Suprapubic skin (tissue), 4 donors: ENCODE measurements at regions not wholly inside any gene's neighbourhood (a gene's known extent, or its start where the extent isn't known, plus 50 kb on each side); places are given as distances from the start of the nearest gene placed in this dataset.

Source experiments
- EP300 ChIP-seq: sonication (generic); formaldehyde crosslinking; IDR thresholded peaks from one replicate; pipeline ENCODE4 v1.6.1; 2017; ENCODE audit warnings: antibody characterized with exemption
- POLR2AphosphoS5 ChIP-seq, 3 donors: sonication (generic); formaldehyde crosslinking; IDR thresholded peaks; one replicate each; pipeline ENCODE4 v1.6.1; 2017; ENCODE audit warnings: antibody characterized with exemption in 3 of 3
- TF ChIP-seq, protein P1 (sequence below), 2 donors: fragments of 200-600 bp in 1 of 2; fragments of 450-650 bp in 1 of 2; sonication (generic) in 1 of 2; IDR thresholded peaks; one replicate each; pipeline ENCODE4 v1.5.1; 2016 to 2019; ENCODE audit warnings: antibody characterized with exemption in 2 of 2, mild to moderate bottlenecking in 1 of 2, moderate library complexity in 1 of 2

DNA sequence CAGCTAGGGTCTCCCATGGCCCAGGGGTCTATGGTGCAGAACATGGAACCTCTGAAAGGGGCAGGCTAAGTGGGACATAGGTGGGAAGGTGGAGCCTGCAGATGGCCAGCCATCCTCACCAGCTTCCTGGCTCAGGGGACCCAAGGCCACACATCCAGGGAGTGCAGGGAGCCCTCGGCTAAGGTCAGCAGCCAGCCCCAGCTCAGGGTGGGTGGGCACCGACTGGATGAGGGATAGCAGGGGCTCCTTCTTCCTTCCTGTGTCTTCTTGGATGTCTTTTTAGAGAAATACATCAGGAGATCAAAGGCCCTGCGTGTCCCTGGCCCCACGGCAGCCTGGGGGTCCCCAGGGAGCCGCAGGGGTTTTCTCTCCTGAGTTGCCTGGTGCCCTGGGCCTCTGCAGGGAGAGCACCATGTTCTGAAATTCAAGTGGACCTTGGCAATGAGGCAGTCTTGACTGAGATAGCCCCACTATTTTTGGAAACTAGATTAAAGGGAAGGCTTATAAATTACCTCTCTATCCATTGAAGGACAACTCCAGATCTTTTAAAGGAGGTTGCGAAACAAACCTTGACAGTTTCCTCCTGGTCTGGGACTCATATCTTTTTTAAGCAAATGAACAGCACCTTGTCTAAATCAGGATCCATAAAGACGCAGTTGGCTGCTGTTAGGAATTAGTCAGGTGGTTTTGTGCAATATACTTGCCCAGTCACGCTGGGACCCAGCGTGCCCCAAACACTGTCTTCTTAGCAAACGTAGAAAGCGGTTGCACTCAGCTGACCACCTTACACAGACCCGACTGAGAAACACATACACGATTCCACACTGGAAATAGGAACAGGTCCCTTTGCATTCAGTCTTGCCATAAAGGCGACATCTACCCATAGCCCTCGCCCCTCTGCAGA is 242.3 kb downstream of the TOMM20 start:
- TF ChIP-seq, protein P1, sequence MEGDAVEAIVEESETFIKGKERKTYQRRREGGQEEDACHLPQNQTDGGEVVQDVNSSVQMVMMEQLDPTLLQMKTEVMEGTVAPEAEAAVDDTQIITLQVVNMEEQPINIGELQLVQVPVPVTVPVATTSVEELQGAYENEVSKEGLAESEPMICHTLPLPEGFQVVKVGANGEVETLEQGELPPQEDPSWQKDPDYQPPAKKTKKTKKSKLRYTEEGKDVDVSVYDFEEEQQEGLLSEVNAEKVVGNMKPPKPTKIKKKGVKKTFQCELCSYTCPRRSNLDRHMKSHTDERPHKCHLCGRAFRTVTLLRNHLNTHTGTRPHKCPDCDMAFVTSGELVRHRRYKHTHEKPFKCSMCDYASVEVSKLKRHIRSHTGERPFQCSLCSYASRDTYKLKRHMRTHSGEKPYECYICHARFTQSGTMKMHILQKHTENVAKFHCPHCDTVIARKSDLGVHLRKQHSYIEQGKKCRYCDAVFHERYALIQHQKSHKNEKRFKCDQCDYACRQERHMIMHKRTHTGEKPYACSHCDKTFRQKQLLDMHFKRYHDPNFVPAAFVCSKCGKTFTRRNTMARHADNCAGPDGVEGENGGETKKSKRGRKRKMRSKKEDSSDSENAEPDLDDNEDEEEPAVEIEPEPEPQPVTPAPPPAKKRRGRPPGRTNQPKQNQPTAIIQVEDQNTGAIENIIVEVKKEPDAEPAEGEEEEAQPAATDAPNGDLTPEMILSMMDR (IDR thresholded peaks at IDR 0.05), result no peak
- TF ChIP-seq EP300 (no peak), POLR2AphosphoS5 (IDR thresholded peaks at IDR 0.05) (no peak)
